H1 (cell line): ENCODE measurements at regions not wholly inside any gene's neighbourhood (a gene's known extent, or its start where the extent isn't known, plus 50 kb on each side); places are given as distances from the start of the nearest gene placed in this dataset.

Experiments
- CTCF ChIA-PET: fragments of 300-600 bp; sonication (Branson Sonifier 250); formaldehyde crosslinking; loops from one replicate; lab custom pipeline; 2021; ENCODE audit not compliant: partially characterized antibody; lab: Charles Lee
- POLR2A ChIA-PET: fragments of 300-600 bp; sonication (Branson Sonifier 250); formaldehyde crosslinking; loops from one replicate; lab custom pipeline; 2021; ENCODE audit warnings: inconsistent platforms; ENCODE audit not compliant: partially characterized antibody; lab: Charles Lee
- DNase-seq, 2 experiments: peaks; one replicate each; pipeline versions ENCODE4 v3.0.0 to v3.0.0-alpha.2; 2010 to 2022; ENCODE audit warnings: low spot score in 2 of 2, low read depth in 1 of 2, mixed read lengths in 1 of 2
- FAIRE-seq: peaks from 2 replicates; lab custom pipeline; 2011; peaks lifted over from hg19 to GRCh38; lab: Jason Lieb, UNC
- H2AFZ ChIP-seq: 2 replicates; pipeline ENCODE4 v1.8.1; 2012; ENCODE audit warnings: low read length, inconsistent platforms
- H2AK5ac ChIP-seq: 2 replicates; pipeline ENCODE4 v1.6.1; 2013; ENCODE audit warnings: low read depth, low read length
- H2BK120ac ChIP-seq: replicated peaks from 2 replicates; pipeline ENCODE3; 2013; ENCODE audit warnings: low read depth, low read length, inconsistent platforms
- H2BK12ac ChIP-seq: 2 replicates; pipeline ENCODE4 v1.6.1; 2013; ENCODE audit warnings: low read depth, low read length
- H2BK15ac ChIP-seq: 2 replicates; pipeline ENCODE4 v1.6.1; 2013; ENCODE audit warnings: low read length
- H2BK20ac ChIP-seq: 2 replicates; pipeline ENCODE4 v1.6.1; 2013; ENCODE audit warnings: low read length
- H2BK5ac ChIP-seq: 2 replicates; pipeline ENCODE4 v1.6.1; 2013; ENCODE audit warnings: low read depth, low read length
- H3K14ac ChIP-seq: 2 replicates; pipeline ENCODE4 v1.6.1; 2013; ENCODE audit warnings: inconsistent platforms; ENCODE audit not compliant: insufficient read length
- H3K18ac ChIP-seq: 2 replicates; pipeline ENCODE4 v1.6.1; 2013; ENCODE audit warnings: low read length; ENCODE audit errors: extremely low read depth
- H3K23ac ChIP-seq: 2 replicates; pipeline ENCODE4 v1.6.1; 2013; ENCODE audit warnings: inconsistent platforms; ENCODE audit not compliant: insufficient read length
- H3K23me2 ChIP-seq: 2 replicates; pipeline ENCODE4 v1.6.1; 2013; ENCODE audit warnings: low read depth, low read length
- H3K27ac ChIP-seq: 2 replicates; pipeline ENCODE4 v1.6.1; 2011; ENCODE audit warnings: low read depth, low read length, inconsistent platforms
- H3K27me3 ChIP-seq, 4 experiments: replicated peaks in 1 of 4; 1 replicate in 1 of 4; 2 replicates in 3 of 4; pipeline versions ENCODE4 v1.6.1 to v1.8.1; 2011 to 2013; ENCODE audit warnings: low read length in 3 of 4, mild to moderate bottlenecking in 3 of 4, inconsistent platforms in 2 of 4, mixed read lengths in 2 of 4, moderate library complexity in 1 of 4; ENCODE audit not compliant: control insufficient read depth in 3 of 4, insufficient read depth in 3 of 4; ENCODE audit errors: extremely low read depth in 1 of 4
- H3K36me3 ChIP-seq, 4 experiments: 2 replicates each; pipeline versions ENCODE4 v1.6.1 to v1.8.1; 2011 to 2013; ENCODE audit warnings: mild to moderate bottlenecking in 4 of 4, low read length in 3 of 4, moderate library complexity in 2 of 4, control low read depth in 1 of 4, inconsistent platforms in 1 of 4; ENCODE audit not compliant: insufficient read depth in 4 of 4, control insufficient read depth in 2 of 4
- H3K4ac ChIP-seq: replicated peaks from 2 replicates; pipeline ENCODE3; 2013; ENCODE audit warnings: low read length, low read depth, mixed read lengths, inconsistent platforms; ENCODE audit not compliant: insufficient read length
- H3K4me1 ChIP-seq, 4 experiments: replicated peaks in 1 of 4; 1 replicate in 1 of 4; 2 replicates in 3 of 4; pipeline versions ENCODE4 v1.6.1 to v1.8.1; 2011 to 2013; ENCODE audit warnings: low read length in 3 of 4, inconsistent platforms in 2 of 4, mixed read lengths in 1 of 4; ENCODE audit not compliant: insufficient read depth in 4 of 4, control insufficient read depth in 3 of 4
- H3K4me2 ChIP-seq, 2 experiments: 2 replicates each; pipeline versions ENCODE4 v1.6.1 to v1.8.1; 2011 to 2013; ENCODE audit warnings: low read depth in 2 of 2, low read length in 2 of 2, control low read depth in 1 of 2, inconsistent platforms in 1 of 2, mild to moderate bottlenecking in 1 of 2; ENCODE audit not compliant: insufficient read depth in 1 of 2
- H3K4me3 ChIP-seq, 4 experiments: fragments of 200-600, 300-600 bp in 1 of 4; sonication (generic), shearing (Covaris generic), sonication (Bioruptor Twin) in 1 of 4; 2 replicates each; pipeline versions ENCODE4 v1.5.1 to v1.8.1; 2011 to 2016; ENCODE audit warnings: low read length in 4 of 4, low read depth in 3 of 4, control low read depth in 2 of 4, inconsistent platforms in 2 of 4, mild to moderate bottlenecking in 2 of 4, mixed read lengths in 1 of 4, moderate library complexity in 1 of 4; ENCODE audit not compliant: insufficient read depth in 2 of 4; ENCODE audit errors: extremely low read depth in 1 of 4
- H3K56ac ChIP-seq: replicated peaks from 2 replicates; pipeline ENCODE3; 2013; ENCODE audit warnings: low read depth, mild to moderate bottlenecking, mixed read lengths, low read length, inconsistent platforms; ENCODE audit not compliant: insufficient read length
- H3K79me1 ChIP-seq: 2 replicates; pipeline ENCODE4 v1.6.1; 2013; ENCODE audit warnings: low read depth, low read length, control low read depth
- H3K79me2 ChIP-seq, 2 experiments: 2 replicates each; pipeline versions ENCODE4 v1.6.1 to v1.8.1; 2012 to 2013; ENCODE audit warnings: low read length in 2 of 2, mild to moderate bottlenecking in 2 of 2, inconsistent platforms in 1 of 2; ENCODE audit not compliant: insufficient read depth in 2 of 2, control insufficient read depth in 1 of 2
- H3K9ac ChIP-seq, 4 experiments: replicated peaks in 1 of 4; 1 replicate in 1 of 4; 2 replicates in 3 of 4; pipeline versions ENCODE4 v1.6.1 to v1.8.1; 2011 to 2013; ENCODE audit warnings: low read depth in 3 of 4, low read length in 3 of 4, control low read depth in 2 of 4, mild to moderate bottlenecking in 2 of 4, moderate library complexity in 2 of 4, inconsistent platforms in 1 of 4; ENCODE audit errors: extremely low read depth in 1 of 4
- H3K9me3 ChIP-seq, 2 experiments: 2 replicates each; pipeline versions ENCODE4 v1.6.1 to v1.8.1; 2012 to 2013; ENCODE audit warnings: mild to moderate bottlenecking in 2 of 2, moderate library complexity in 2 of 2, control low read depth in 1 of 2, inconsistent platforms in 1 of 2, low read depth in 1 of 2, low read length in 1 of 2, mixed read lengths in 1 of 2; ENCODE audit not compliant: insufficient read depth in 2 of 2
- H4K20me1 ChIP-seq, 2 experiments: replicated peaks in 1 of 2; 2 replicates each; pipeline versions ENCODE3 to v1.8.1; 2011 to 2013; ENCODE audit warnings: inconsistent platforms in 2 of 2, low read length in 2 of 2, mild to moderate bottlenecking in 1 of 2; ENCODE audit not compliant: insufficient read depth in 2 of 2, control insufficient read depth in 1 of 2
- H4K5ac ChIP-seq: 2 replicates; pipeline ENCODE4 v1.6.1; 2013; ENCODE audit warnings: low read length, low read depth, mixed read lengths, inconsistent platforms; ENCODE audit not compliant: insufficient read length
- H4K8ac ChIP-seq: 2 replicates; pipeline ENCODE4 v1.8.0; 2013; ENCODE audit warnings: mild to moderate bottlenecking, moderate library complexity, low read length, inconsistent platforms; ENCODE audit not compliant: insufficient read depth; ENCODE audit errors: extremely low read depth
- H4K91ac ChIP-seq: replicated peaks from 2 replicates; pipeline ENCODE3; 2013; ENCODE audit warnings: low read length, mixed read lengths, inconsistent platforms; ENCODE audit not compliant: insufficient read length
- CTCF ChIP-seq, 3 experiments: IDR thresholded peaks; 1 replicate in 2 of 3; 2 replicates in 1 of 3; pipeline versions ENCODE4 v1.5.1 to v1.6.1; 2011; ENCODE audit warnings: low read length in 3 of 3, mild to moderate bottlenecking in 3 of 3, inconsistent platforms in 2 of 3, low read depth in 1 of 3, moderate library complexity in 1 of 3; ENCODE audit not compliant: insufficient read depth in 1 of 3; ENCODE audit errors: control extremely low read depth in 1 of 3
- JUN ChIP-seq: IDR thresholded peaks from 2 replicates; pipeline ENCODE4 v1.6.1; 2011; ENCODE audit warnings: low read depth, mild to moderate bottlenecking, improper control_type of control experiment, low read length
- KDM5A ChIP-seq: fragments of 200-600 bp; IDR thresholded peaks from 2 replicates; pipeline ENCODE4 v1.7.1; 2012; ENCODE audit warnings: mild to moderate bottlenecking, low read length, inconsistent platforms, mixed read lengths
- PHF8 ChIP-seq: fragments of 200-600 bp; sonication (generic); conservative IDR thresholded peaks from 2 replicates; pipeline ENCODE4 v1.7.1; 2012; ENCODE audit warnings: low read depth, mild to moderate bottlenecking, inconsistent platforms, low read length, moderate library complexity
- POLR2AphosphoS5 ChIP-seq: IDR thresholded peaks from 2 replicates; pipeline ENCODE4 v1.6.1; 2011; ENCODE audit warnings: low read depth, low read length
- RAD21 ChIP-seq, 2 experiments: IDR thresholded peaks in 1 of 2; conservative IDR thresholded peaks in 1 of 2; 2 replicates each; pipeline ENCODE4 v1.6.1; 2011; ENCODE audit warnings: low read depth in 2 of 2, low read length in 2 of 2, improper control_type of control experiment in 1 of 2, inconsistent platforms in 1 of 2, mild to moderate bottlenecking in 1 of 2, moderate library complexity in 1 of 2
- RNF2 ChIP-seq: fragments of 200-900, 300-1000 bp; sonication (generic); IDR thresholded peaks from 2 replicates; pipeline ENCODE4 v1.7.1; 2016; ENCODE audit warnings: borderline replicate concordance, low read depth, mild to moderate bottlenecking, antibody characterized with exemption, low read length; ENCODE audit not compliant: poor library complexity, severe bottlenecking; ENCODE audit errors: missing control alignments
- SIRT6 ChIP-seq: IDR thresholded peaks from one replicate; pipeline ENCODE4 v1.7.1; 2012; ENCODE audit warnings: low read length, inconsistent platforms
- SP4 ChIP-seq: IDR thresholded peaks from 2 replicates; pipeline ENCODE4 v1.6.1; 2012; ENCODE audit warnings: low read length, inconsistent platforms
- SUZ12 ChIP-seq: fragments of 200-600 bp; sonication (generic); IDR thresholded peaks from 2 replicates; pipeline ENCODE4 v1.6.1; 2012; ENCODE audit warnings: mild to moderate bottlenecking, inconsistent platforms, low read length, moderate library complexity, mixed read lengths
- whole genome bisulfite sequencing, 2 experiments: shearing (Covaris generic) in 1 of 2; methylation state at CpG; one replicate each; pipeline versions ENCODE4 v1.1.6 to v1.1.7; 2013 to 2015; ENCODE audit warnings: low lambda C conversion rate in 2 of 2, mixed read lengths in 2 of 2, inconsistent platforms in 1 of 2, low coverage in 1 of 2, missing lambda C conversion rate in 1 of 2; ENCODE audit not compliant: insufficient replicate concordance in 2 of 2, insufficient coverage in 1 of 2, insufficient read length in 1 of 2; ENCODE audit errors: extremely low coverage in 1 of 2, missing lambda C conversion rate in 1 of 2; 5-methylcytosine and 5-hydroxymethylcytosine counted together
- TF ChIP-seq, protein P1 (sequence below): IDR thresholded peaks from 2 replicates; pipeline ENCODE4 v1.6.1; 2011; ENCODE audit warnings: low read depth, mild to moderate bottlenecking, low read length; ENCODE audit not compliant: insufficient read depth

GRCh38 chr13:73286177-73286576, 227.4 kb downstream of the KLF5 start:
- H3K56ac ChIP-seq = no peak overlapping the region
- no peak overlapping the region for H2BK12ac ChIP-seq
- no peak for FAIRE-seq
- H3K9ac ChIP-seq = no peak overlapping the region
- no peak overlapping the region for H3K18ac ChIP-seq
- no peak overlapping the region for H3K4ac ChIP-seq
- no peaks in the 10 kb centered on the region for H3K23me2 ChIP-seq
- H4K20me1 ChIP-seq = no peaks in the 10 kb centered on the region
- no peaks in the 10 kb centered on the region for H3K79me1 ChIP-seq
- H2BK15ac ChIP-seq = no peak overlapping the region
- no peak overlapping the region for H2BK20ac ChIP-seq
- no peak overlapping the region for H3K14ac ChIP-seq
- H3K79me2 ChIP-seq = no peaks in the 10 kb centered on the region
- H3K4me3 ChIP-seq = no peak overlapping the region
- no peak overlapping the region for H4K91ac ChIP-seq
- H2BK5ac ChIP-seq = no peak overlapping the region
- H3K27me3 ChIP-seq = no peaks in the 10 kb centered on the region
- no peaks in the 10 kb centered on the region for H3K36me3 ChIP-seq
- H3K23ac ChIP-seq = no peak overlapping the region
- H3K9me3 ChIP-seq = no peaks in the 10 kb centered on the region
- H2AK5ac ChIP-seq = no peak overlapping the region
- H4K8ac ChIP-seq = no peak overlapping the region
- no peak overlapping the region for H4K5ac ChIP-seq
- 91% methylated on average over 5 of the region's 5 CpGs; no CpG with 5 or more reads in 1 of the 2 experiments for WGBS, 2 experiments
- ChIA-PET CTCF (interaction anchor here (0.6 to 1.4 kb wide), 11 partner anchors 8 to 1201 kb away, joined by 3 to 8 read pairs (median 3); no protein-coding TSS in a partner anchor), POLR2A (no interaction called here)
- H3K4me1 ChIP-seq = no peaks in the 10 kb centered on the region
- no peak for DNase-seq
- no peak overlapping the region for H3K4me2 ChIP-seq
- no peak overlapping the region for H2AFZ ChIP-seq
- H2BK120ac ChIP-seq = no peak overlapping the region
- no peak overlapping the region for H3K27ac ChIP-seq
- TF ChIP-seq SP4 (no peak), PHF8 (no peak), POLR2AphosphoS5 (no peak), RNF2 (no peak), SUZ12 (no peak), SIRT6 (no peak), JUN (no peak), CTCF (IDR thresholded peaks at IDR 0.05; ENCODE audit: control extremely low read depth in 1 of 3, insufficient read depth in 1 of 3, low read depth in 1 of 3, low read length in 3 of 3) (peak; percentile 20 to 40 (median 33); a peak in 3 of 4 replicates), KDM5A (no peak), RAD21 (IDR thresholded peaks at IDR 0.05 in 1 of 2, conservative IDR thresholded peaks at IDR 0.05 in 1 of 2; ENCODE audit: low read depth in 2 of 2, low read length in 2 of 2) (peak in 1 of 2 experiments; percentile 23; a peak in 2 of 4 replicates)
- TF ChIP-seq, protein P1, sequence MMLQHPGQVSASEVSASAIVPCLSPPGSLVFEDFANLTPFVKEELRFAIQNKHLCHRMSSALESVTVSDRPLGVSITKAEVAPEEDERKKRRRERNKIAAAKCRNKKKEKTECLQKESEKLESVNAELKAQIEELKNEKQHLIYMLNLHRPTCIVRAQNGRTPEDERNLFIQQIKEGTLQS = no peak
